Parathyroid adenoma (tissue), 2 donors: ENCODE measurements at regions not wholly inside any gene's neighbourhood (a gene's known extent, or its start where the extent isn't known, plus 50 kb on each side); places are given as distances from the start of the nearest gene placed in this dataset.

Source experiments
- H2AFZ ChIP-seq: fragments of 300-600 bp; sonication (generic); one replicate; pipeline ENCODE4 v1.7.0; 2017; ENCODE audit warnings: antibody characterized with exemption, mild to moderate bottlenecking
- H3K27ac ChIP-seq: fragments of 300-600 bp; sonication (generic); one replicate; pipeline ENCODE4 v1.7.0; 2017
- H3K27me3 ChIP-seq: fragments of 300-600 bp; sonication (generic); one replicate; pipeline ENCODE4 v1.7.0; 2017; ENCODE audit warnings: low read length; ENCODE audit not compliant: control insufficient read depth, insufficient read depth
- H3K36me3 ChIP-seq: fragments of 300-600 bp; sonication (generic); one replicate; pipeline ENCODE4 v1.7.0; 2017; ENCODE audit warnings: low read length; ENCODE audit not compliant: control insufficient read depth, insufficient read depth
- H3K4me1 ChIP-seq: fragments of 300-600 bp; sonication (generic); one replicate; pipeline ENCODE4 v1.7.0; 2017; ENCODE audit warnings: control low read depth
- H3K4me2 ChIP-seq: fragments of 300-600 bp; sonication (generic); one replicate; pipeline ENCODE4 v1.7.0; 2017; ENCODE audit warnings: low read length
- H3K4me3 ChIP-seq: fragments of 300-600 bp; sonication (generic); one replicate; pipeline ENCODE4 v1.7.0; 2017; ENCODE audit warnings: low read depth, low read length
- H3K79me2 ChIP-seq: fragments of 300-600 bp; sonication (generic); one replicate; pipeline ENCODE4 v1.7.0; 2017; ENCODE audit warnings: control low read depth
- H3K9ac ChIP-seq: fragments of 300-600 bp; sonication (generic); one replicate; pipeline ENCODE4 v1.7.0; 2017; ENCODE audit warnings: mild to moderate bottlenecking
- H3K9me3 ChIP-seq: fragments of 300-600 bp; sonication (generic); one replicate; pipeline ENCODE4 v1.7.0; 2017; ENCODE audit warnings: low read length; ENCODE audit not compliant: control insufficient read depth
- CTCF ChIP-seq: fragments of 300-600 bp; sonication (generic); IDR thresholded peaks from one replicate; pipeline ENCODE4 v1.7.0; 2017; ENCODE audit warnings: antibody characterized with exemption, mild to moderate bottlenecking
- donor health status: primary hyperparathyroidism.

GRCh38 chr3:110710156-110710555 lies 361.5 kb upstream of the NECTIN3 start:
- no peaks in the 10 kb centered on the region for H3K36me3 ChIP-seq
- no peaks in the 10 kb centered on the region for H3K79me2 ChIP-seq

GRCh38 chr3:110710603-110711002 lies 361.0 kb upstream of the NECTIN3 start:
- H2AFZ ChIP-seq, result no peak overlapping the region
- H3K9ac ChIP-seq, result no peak overlapping the region
- H3K27ac ChIP-seq, result no peak overlapping the region
- no peaks in the 10 kb centered on the region for H3K36me3 ChIP-seq
- no peak overlapping the region for H3K4me2 ChIP-seq
- TF ChIP-seq CTCF, result no peak
- no peaks in the 10 kb centered on the region for H3K27me3 ChIP-seq
- no peaks in the 10 kb centered on the region for H3K4me1 ChIP-seq
- no peaks in the 10 kb centered on the region for H3K79me2 ChIP-seq
- H3K9me3 ChIP-seq, result no peaks in the 10 kb centered on the region
- H3K4me3 ChIP-seq, result no peak overlapping the region

More at GRCh38 chr3:110710156-110710555, 361.5 kb upstream of the NECTIN3 start:
- Histone ChIP-seq H3K4me2 (no peak overlapping the region), H3K27me3 (no peaks in the 10 kb centered on the region), H3K9me3 (no peaks in the 10 kb centered on the region), H3K27ac (no peak overlapping the region), H3K4me3 (no peak overlapping the region), H3K4me1 (no peaks in the 10 kb centered on the region), H2AFZ (no peak overlapping the region), H3K9ac (no peak overlapping the region)
- TF ChIP-seq CTCF, result no peak

GRCh38 chr3:110711130-110711832 lies 360.3 kb upstream of the NECTIN3 start:
- H3K79me2 ChIP-seq, result no peaks in the 10 kb centered on the region
- TF ChIP-seq CTCF, result no peak

GRCh38 chr3:110711851-110712516 lies 359.6 kb upstream of the NECTIN3 start:
- no peak overlapping the region for H3K4me2 ChIP-seq
- H3K27ac ChIP-seq, result no peak overlapping the region
- no peak for TF ChIP-seq CTCF
- H2AFZ ChIP-seq, result no peak overlapping the region
- no peak overlapping the region for H3K4me3 ChIP-seq
- no peak overlapping the region for H3K9ac ChIP-seq
- H3K4me1 ChIP-seq, result no peaks in the 10 kb centered on the region
- H3K27me3 ChIP-seq, result no peaks in the 10 kb centered on the region
- no peaks in the 10 kb centered on the region for H3K36me3 ChIP-seq
- no peaks in the 10 kb centered on the region for H3K79me2 ChIP-seq
- H3K9me3 ChIP-seq, result no peaks in the 10 kb centered on the region

More at GRCh38 chr3:110711130-110711832, 360.3 kb upstream of the NECTIN3 start:
- Histone ChIP-seq H3K36me3 (no peaks in the 10 kb centered on the region), H3K4me3 (no peak overlapping the region), H3K4me1 (no peaks in the 10 kb centered on the region), H3K9ac (no peak overlapping the region), H2AFZ (no peak overlapping the region), H3K9me3 (no peaks in the 10 kb centered on the region), H3K4me2 (no peak overlapping the region), H3K27me3 (no peaks in the 10 kb centered on the region), H3K27ac (no peak overlapping the region)
